Panc1 (cell line): ENCODE measurements at regions not wholly inside any gene's neighbourhood (a gene's known extent, or its start where the extent isn't known, plus 50 kb on each side); places are given as distances from the start of the nearest gene placed in this dataset.

Experiments
- ATAC-seq: fragments of 200-7000 bp; cut with Tn5 transposase; 2 replicates; pipeline ENCODE4 v1.9.1; 2020; ENCODE audit warnings: mild to moderate bottlenecking, moderate library complexity
- BruUV-seq: library from RNA; stranded (reverse); fragments of 400-500 nt; replicated peaks from 2 replicates; lab custom pipeline; 2021; lab: Mats Ljungman, UMichigan
- CTCF ChIA-PET: fragments of 300-600 bp; sonication (Branson Sonifier 250); formaldehyde crosslinking; loops from one replicate; lab custom pipeline; 2022; ENCODE audit warnings: antibody characterized with exemption; lab: Charles Lee
- POLR2A ChIA-PET: fragments of 300-600 bp; sonication (Branson Sonifier 250); formaldehyde crosslinking; loops from one replicate; lab custom pipeline; 2022; ENCODE audit warnings: antibody characterized with exemption; lab: Charles Lee
- DNase-seq: peaks from one replicate; pipeline ENCODE4 v3.0.0-alpha.2; 2010; ENCODE audit warnings: low read depth, low spot score
- H3K27ac ChIP-seq: 2 replicates; pipeline ENCODE4 v1.5.1; 2011; ENCODE audit warnings: mild to moderate bottlenecking, low read length, inconsistent platforms
- H3K27me3 ChIP-seq: fragments of 200-500 bp; sonication (Bioruptor generic); 2 replicates; pipeline ENCODE4 v1.6.0; 2014; ENCODE audit warnings: low read length, inconsistent platforms; ENCODE audit not compliant: control insufficient read depth, insufficient read depth
- H3K36me3 ChIP-seq: fragments of 200-500 bp; sonication (Bioruptor generic); 2 replicates; pipeline ENCODE4 v1.5.1; 2014; ENCODE audit warnings: inconsistent platforms, mild to moderate bottlenecking, low read length, moderate library complexity; ENCODE audit not compliant: control insufficient read depth, insufficient read depth
- H3K4me1 ChIP-seq: 2 replicates; pipeline ENCODE4 v1.5.1; 2011; ENCODE audit warnings: inconsistent platforms, mild to moderate bottlenecking, low read length, moderate library complexity; ENCODE audit not compliant: control insufficient read depth, insufficient read depth
- H3K4me3 ChIP-seq, 2 experiments: 2 replicates each; pipeline ENCODE4 v1.5.1; 2011 to 2012; ENCODE audit warnings: low read depth in 2 of 2, low read length in 2 of 2, mild to moderate bottlenecking in 2 of 2, inconsistent platforms in 1 of 2, moderate library complexity in 1 of 2
- H3K9me3 ChIP-seq: fragments of 200-500 bp; sonication (Bioruptor generic); 2 replicates; pipeline ENCODE4 v1.5.1; 2014; ENCODE audit warnings: low read depth, mild to moderate bottlenecking, inconsistent platforms, low read length, moderate library complexity; ENCODE audit not compliant: control insufficient read depth, insufficient read depth
- POLR2AphosphoS5 ChIP-seq: IDR thresholded peaks from 2 replicates; pipeline ENCODE4 v1.6.1; 2012; ENCODE audit warnings: mild to moderate bottlenecking, low read depth, low read length, moderate library complexity
- REST ChIP-seq, 2 experiments: IDR thresholded peaks; 2 replicates each; pipeline ENCODE4 v1.6.1; 2011 to 2012; ENCODE audit warnings: low read depth in 2 of 2, control low read depth in 1 of 2, low read length in 1 of 2, mild to moderate bottlenecking in 1 of 2, moderate library complexity in 1 of 2; ENCODE audit not compliant: insufficient read depth in 1 of 2
- SIN3A ChIP-seq: IDR thresholded peaks from 2 replicates; pipeline ENCODE4 v1.6.1; 2012; ENCODE audit warnings: low read depth, mild to moderate bottlenecking, low read length, moderate library complexity, borderline replicate concordance; ENCODE audit not compliant: insufficient read depth
- TCF7L2 ChIP-seq: IDR thresholded peaks from 2 replicates; pipeline ENCODE4 v1.6.1; 2011; ENCODE audit warnings: mild to moderate bottlenecking, low read depth, low read length, inconsistent platforms
- in situ Hi-C: cut with HindIII; loops from 2 replicates; pipeline ENCODE4 v1.10.0; 2016; ENCODE audit warnings: low sequenced_read_pairs, low pct_unique_long_range_greater_than_20kb
- intact Hi-C: fragments of 100-400 bp; cut with micrococcal nuclease; formaldehyde crosslinking; loops from one replicate; pipeline ENCODE4 v1.10.0; 2022; ENCODE audit not compliant: unreplicated experiment
- TF ChIP-seq, protein P1 (sequence below): fragments of 450-650 bp; IDR thresholded peaks from 2 replicates; pipeline ENCODE4 v1.5.1; 2017; ENCODE audit warnings: mild to moderate bottlenecking

GRCh38 chr10:33804584-33804983 lies 470.1 kb upstream of the NRP1 start:
- POLR2A ChIA-PET: no interaction called here
- in situ Hi-C loops: no loop called here
- H3K4me1 ChIP-seq: no peaks in the 10 kb centered on the region
- CTCF ChIA-PET: no interaction called here
- no peak for TF ChIP-seq POLR2AphosphoS5
- TF ChIP-seq, protein P1, sequence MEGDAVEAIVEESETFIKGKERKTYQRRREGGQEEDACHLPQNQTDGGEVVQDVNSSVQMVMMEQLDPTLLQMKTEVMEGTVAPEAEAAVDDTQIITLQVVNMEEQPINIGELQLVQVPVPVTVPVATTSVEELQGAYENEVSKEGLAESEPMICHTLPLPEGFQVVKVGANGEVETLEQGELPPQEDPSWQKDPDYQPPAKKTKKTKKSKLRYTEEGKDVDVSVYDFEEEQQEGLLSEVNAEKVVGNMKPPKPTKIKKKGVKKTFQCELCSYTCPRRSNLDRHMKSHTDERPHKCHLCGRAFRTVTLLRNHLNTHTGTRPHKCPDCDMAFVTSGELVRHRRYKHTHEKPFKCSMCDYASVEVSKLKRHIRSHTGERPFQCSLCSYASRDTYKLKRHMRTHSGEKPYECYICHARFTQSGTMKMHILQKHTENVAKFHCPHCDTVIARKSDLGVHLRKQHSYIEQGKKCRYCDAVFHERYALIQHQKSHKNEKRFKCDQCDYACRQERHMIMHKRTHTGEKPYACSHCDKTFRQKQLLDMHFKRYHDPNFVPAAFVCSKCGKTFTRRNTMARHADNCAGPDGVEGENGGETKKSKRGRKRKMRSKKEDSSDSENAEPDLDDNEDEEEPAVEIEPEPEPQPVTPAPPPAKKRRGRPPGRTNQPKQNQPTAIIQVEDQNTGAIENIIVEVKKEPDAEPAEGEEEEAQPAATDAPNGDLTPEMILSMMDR: no peak
- no peak for TF ChIP-seq SIN3A
- TF ChIP-seq TCF7L2: no peak
- no peak for TF ChIP-seq REST (IDR thresholded peaks at IDR 0.05; ENCODE audit: insufficient read depth in 1 of 2, low read depth in 2 of 2, low read length in 1 of 2)
- BruUV-seq: no TSS peak
- no peak overlapping the region for H3K4me3 ChIP-seq
- no peaks in the 10 kb centered on the region for H3K9me3 ChIP-seq
- intact Hi-C loops: no loop called here
- DNase-seq (no peak), ATAC-seq (no peak)
- no peak overlapping the region for H3K27ac ChIP-seq
- H3K36me3 ChIP-seq: no peaks in the 10 kb centered on the region
- no peaks in the 10 kb centered on the region for H3K27me3 ChIP-seq

- no peaks in the 10 kb centered on the region for H3K36me3 ChIP-seq
- no peak overlapping the region for H3K27ac ChIP-seq
- no peak for DNase-seq
- no peak for ATAC-seq
- ChIA-PET CTCF (no interaction called here), POLR2A (no interaction called here)
- no peaks in the 10 kb centered on the region for H3K27me3 ChIP-seq
- no TSS peak for BruUV-seq
- no peak for TF ChIP-seq SIN3A
- TF ChIP-seq REST (IDR thresholded peaks at IDR 0.05; ENCODE audit: insufficient read depth in 1 of 2, low read depth in 2 of 2, low read length in 1 of 2): no peak
- TF ChIP-seq POLR2AphosphoS5: no peak
- no peak for TF ChIP-seq TCF7L2
- TF ChIP-seq, protein P1: no peak
- intact Hi-C loops: no loop called here
- no peaks in the 10 kb centered on the region for H3K4me1 ChIP-seq
- H3K4me3 ChIP-seq: no peak overlapping the region
- H3K9me3 ChIP-seq: no peaks in the 10 kb centered on the region
- in situ Hi-C loops: no loop called here
Measured at GRCh38 chr10:33803248-33803647, 468.8 kb upstream of the NRP1 start.
